Transverse colon (tissue), 4 donors: ENCODE measurements at regions not wholly inside any gene's neighbourhood (a gene's known extent, or its start where the extent isn't known, plus 50 kb on each side); places are given as distances from the start of the nearest gene placed in this dataset.

ENCODE experiments used
- EP300 ChIP-seq: sonication (generic); formaldehyde crosslinking; IDR thresholded peaks from one replicate; pipeline ENCODE4 v1.6.1; 2017; ENCODE audit warnings: antibody characterized with exemption, low read depth
- POLR2A ChIP-seq: fragments of 450-650 bp; IDR thresholded peaks from one replicate; pipeline ENCODE4 v1.6.1; 2016; ENCODE audit warnings: antibody characterized with exemption, mild to moderate bottlenecking, moderate library complexity
- POLR2AphosphoS5 ChIP-seq, 3 donors: sonication (generic); formaldehyde crosslinking; IDR thresholded peaks; one replicate each; pipeline ENCODE4 v1.6.1; 2016; ENCODE audit warnings: antibody characterized with exemption in 3 of 3
- TF ChIP-seq, protein P1 (sequence below), 5 experiments: fragments of 200-600 bp in 3 of 5; fragments of 450-650 bp in 2 of 5; sonication (generic) in 3 of 5; IDR thresholded peaks; 1 replicate in 2 of 5; 2 replicates in 3 of 5; pipeline ENCODE4 v1.5.1; 2016 to 2017; ENCODE audit warnings: antibody characterized with exemption in 5 of 5, inconsistent platforms in 3 of 5, mild to moderate bottlenecking in 2 of 5, moderate library complexity in 1 of 5

DNA sequence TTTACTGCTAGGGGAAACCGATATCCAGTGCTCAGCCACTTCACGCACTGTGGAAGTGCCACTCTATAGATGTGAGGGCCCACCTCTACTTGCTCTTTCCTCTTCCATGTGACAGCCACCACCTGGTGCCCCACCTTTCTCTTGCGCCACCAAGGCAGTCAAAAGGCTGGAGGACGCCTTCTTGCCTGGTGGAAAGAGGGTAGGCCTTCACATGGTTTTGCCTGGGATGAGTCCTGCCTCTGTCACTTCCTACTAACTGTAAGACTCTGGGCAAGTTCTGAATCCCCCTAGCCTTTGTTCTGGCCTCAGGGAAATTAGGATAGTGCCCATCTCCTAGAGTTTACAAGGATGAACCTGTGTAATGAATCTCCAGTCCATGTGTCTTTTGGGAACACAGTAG, 66.1 kb upstream of the ODC1 start:
- TF ChIP-seq, protein P1, sequence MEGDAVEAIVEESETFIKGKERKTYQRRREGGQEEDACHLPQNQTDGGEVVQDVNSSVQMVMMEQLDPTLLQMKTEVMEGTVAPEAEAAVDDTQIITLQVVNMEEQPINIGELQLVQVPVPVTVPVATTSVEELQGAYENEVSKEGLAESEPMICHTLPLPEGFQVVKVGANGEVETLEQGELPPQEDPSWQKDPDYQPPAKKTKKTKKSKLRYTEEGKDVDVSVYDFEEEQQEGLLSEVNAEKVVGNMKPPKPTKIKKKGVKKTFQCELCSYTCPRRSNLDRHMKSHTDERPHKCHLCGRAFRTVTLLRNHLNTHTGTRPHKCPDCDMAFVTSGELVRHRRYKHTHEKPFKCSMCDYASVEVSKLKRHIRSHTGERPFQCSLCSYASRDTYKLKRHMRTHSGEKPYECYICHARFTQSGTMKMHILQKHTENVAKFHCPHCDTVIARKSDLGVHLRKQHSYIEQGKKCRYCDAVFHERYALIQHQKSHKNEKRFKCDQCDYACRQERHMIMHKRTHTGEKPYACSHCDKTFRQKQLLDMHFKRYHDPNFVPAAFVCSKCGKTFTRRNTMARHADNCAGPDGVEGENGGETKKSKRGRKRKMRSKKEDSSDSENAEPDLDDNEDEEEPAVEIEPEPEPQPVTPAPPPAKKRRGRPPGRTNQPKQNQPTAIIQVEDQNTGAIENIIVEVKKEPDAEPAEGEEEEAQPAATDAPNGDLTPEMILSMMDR (IDR thresholded peaks at IDR 0.05) = no peak
- TF ChIP-seq POLR2A (no peak), POLR2AphosphoS5 (IDR thresholded peaks at IDR 0.05) (no peak), EP300 (no peak)
